DND-41 (cell line): ENCODE measurements at regions not wholly inside any gene's neighbourhood (a gene's known extent, or its start where the extent isn't known, plus 50 kb on each side); places are given as distances from the start of the nearest gene placed in this dataset.

ENCODE experiments used
- ATAC-seq: fragments of 200-7000 bp; cut with Tn5 transposase; 3 replicates; pipeline ENCODE4 v1.9.1; 2021; ENCODE audit warnings: low read depth; ENCODE audit not compliant: insufficient read depth
- DNase-seq: peaks from one replicate; pipeline ENCODE4 v3.0.0-alpha.2; 2020
- H2AFZ ChIP-seq: 2 replicates; pipeline ENCODE4 v1.6.0; 2012; ENCODE audit warnings: low read depth, low read length
- H3K27ac ChIP-seq: 2 replicates; pipeline ENCODE4 v1.5.1; 2012; ENCODE audit warnings: low read length, inconsistent platforms
- H3K27me3 ChIP-seq: fragments of 200-600 bp; sonication (generic); 2 replicates; pipeline ENCODE4 v1.6.0; 2012; ENCODE audit warnings: low read length, mild to moderate bottlenecking, inconsistent platforms; ENCODE audit not compliant: insufficient read depth, poor library complexity
- H3K36me3 ChIP-seq: 2 replicates; pipeline ENCODE4 v1.5.1; 2012; ENCODE audit warnings: low read length, inconsistent platforms; ENCODE audit not compliant: insufficient read depth
- H3K4me1 ChIP-seq: 2 replicates; pipeline ENCODE4 v1.5.1; 2012; ENCODE audit warnings: mild to moderate bottlenecking, low read length; ENCODE audit not compliant: insufficient read depth
- H3K4me2 ChIP-seq: 2 replicates; pipeline ENCODE4 v1.6.0; 2012; ENCODE audit warnings: mild to moderate bottlenecking, moderate library complexity, low read length, inconsistent platforms; ENCODE audit not compliant: insufficient read depth
- H3K4me3 ChIP-seq, 2 experiments: fragments of 200-600 bp in 1 of 2; shearing (Covaris generic) in 1 of 2; 2 replicates each; pipeline ENCODE4 v1.5.1; 2012 to 2016; ENCODE audit warnings: inconsistent platforms in 2 of 2, low read length in 2 of 2, mild to moderate bottlenecking in 2 of 2, low read depth in 1 of 2, moderate library complexity in 1 of 2
- H3K79me2 ChIP-seq: 2 replicates; pipeline ENCODE4 v1.6.0; 2012; ENCODE audit warnings: low read length, inconsistent platforms; ENCODE audit not compliant: insufficient read depth
- H3K9ac ChIP-seq: 2 replicates; pipeline ENCODE4 v1.6.0; 2012; ENCODE audit warnings: low read depth, mild to moderate bottlenecking, inconsistent platforms, low read length, moderate library complexity
- H3K9me3 ChIP-seq: 2 replicates; pipeline ENCODE4 v1.5.1; 2012; ENCODE audit warnings: low read length, moderate library complexity, mild to moderate bottlenecking, inconsistent platforms; ENCODE audit not compliant: insufficient read depth, severe bottlenecking
- H4K20me1 ChIP-seq: 2 replicates; pipeline ENCODE4 v1.6.0; 2012; ENCODE audit warnings: low read length; ENCODE audit not compliant: insufficient read depth
- CTCF ChIP-seq: IDR thresholded peaks from 2 replicates; pipeline ENCODE4 v1.5.1; 2012; ENCODE audit warnings: borderline replicate concordance, low read length, moderate library complexity, mild to moderate bottlenecking; ENCODE audit not compliant: poor library complexity, severe bottlenecking; ENCODE audit errors: extremely low read depth
- EZH2 ChIP-seq: IDR thresholded peaks from 3 replicates; pipeline ENCODE4 v1.6.1; 2012; ENCODE audit warnings: borderline replicate concordance, low read depth, mild to moderate bottlenecking, moderate library complexity, low read length, inconsistent platforms; ENCODE audit not compliant: severe bottlenecking

GRCh38 chrX:920234-920799 lies 289.7 kb downstream of the SHOX start:
- Histone ChIP-seq H2AFZ (no peak overlapping the region), H3K9me3 (no peaks in the 10 kb centered on the region), H4K20me1 (no peaks in the 10 kb centered on the region), H3K27ac (no peak overlapping the region), H3K4me3 (no peak overlapping the region), H3K79me2 (no peaks in the 10 kb centered on the region), H3K36me3 (no peaks in the 10 kb centered on the region), H3K4me1 (no peaks in the 10 kb centered on the region), H3K4me2 (no peak overlapping the region), H3K27me3 (no peaks in the 10 kb centered on the region), H3K9ac (no peak overlapping the region)
- DNase-seq: no peak
- ATAC-seq: no peak
- TF ChIP-seq EZH2 (no peak), CTCF (no peak)

GRCh38 chrX:916230-916599 lies 285.6 kb downstream of the SHOX start:
- Histone ChIP-seq H3K9me3 (no peaks in the 10 kb centered on the region), H3K27me3 (no peaks in the 10 kb centered on the region), H3K27ac (no peak overlapping the region), H4K20me1 (no peaks in the 10 kb centered on the region), H3K9ac (no peak overlapping the region), H3K4me2 (no peak overlapping the region), H3K4me3 (no peak overlapping the region), H3K36me3 (no peaks in the 10 kb centered on the region), H3K4me1 (no peaks in the 10 kb centered on the region), H3K79me2 (no peaks in the 10 kb centered on the region), H2AFZ (no peak overlapping the region)
- 0 out of 3 replicates have a peak, but pooled peaks have one; percentile 8 for ATAC-seq
- TF ChIP-seq EZH2: no peak
- TF ChIP-seq CTCF: no peak
- DNase-seq: no peak

GRCh38 chrX:915427-916229 lies 285.0 kb downstream of the SHOX start:
- Histone ChIP-seq H3K79me2 (no peaks in the 10 kb centered on the region), H3K4me1 (no peaks in the 10 kb centered on the region), H2AFZ (no peak overlapping the region), H3K27me3 (no peaks in the 10 kb centered on the region), H3K4me2 (no peak overlapping the region), H3K36me3 (no peaks in the 10 kb centered on the region), H3K4me3 (no peak overlapping the region), H4K20me1 (no peaks in the 10 kb centered on the region), H3K9ac (no peak overlapping the region), H3K9me3 (no peaks in the 10 kb centered on the region), H3K27ac (no peak overlapping the region)
- peak; percentile 80 for ATAC-seq
- TF ChIP-seq EZH2: no peak
- no peak for TF ChIP-seq CTCF
- DNase-seq: peak; percentile 11
